CD4-positive, alpha-beta memory T cell (primary cell): ENCODE measurements at regions not wholly inside any gene's neighbourhood (a gene's known extent, or its start where the extent isn't known, plus 50 kb on each side); places are given as distances from the start of the nearest gene placed in this dataset.

ENCODE experiments used
- CTCF ChIA-PET: fragments of 350-600 bp; sonication (Branson Sonifier 250); formaldehyde crosslinking; loops from one replicate; lab custom pipeline; 2021; ENCODE audit warnings: inconsistent platforms; ENCODE audit not compliant: partially characterized antibody; lab: Charles Lee
- POLR2A ChIA-PET: fragments of 350-600 bp; sonication (Branson Sonifier 250); formaldehyde crosslinking; loops from one replicate; lab custom pipeline; 2021; ENCODE audit not compliant: partially characterized antibody; lab: Charles Lee
- DNase-seq, 5 donors: peaks; one replicate each; pipeline versions ENCODE4 v3.0.0 to v3.0.0-alpha.2; 2020 to 2022; ENCODE audit warnings: mixed read lengths in 1 of 5
- H3K27ac ChIP-seq: one replicate; pipeline ENCODE4 v1.7.0; 2013; ENCODE audit warnings: low read depth, low read length
- H3K27me3 ChIP-seq: 2 replicates; pipeline ENCODE4 v1.7.0; 2013; ENCODE audit warnings: mild to moderate bottlenecking, low read length, moderate library complexity; ENCODE audit not compliant: insufficient read depth
- H3K36me3 ChIP-seq: 2 replicates; pipeline ENCODE4 v1.7.0; 2013; ENCODE audit warnings: mild to moderate bottlenecking, low read length, moderate library complexity; ENCODE audit not compliant: insufficient read depth
- H3K4me1 ChIP-seq: 2 replicates; pipeline ENCODE4 v1.7.0; 2013; ENCODE audit warnings: mild to moderate bottlenecking, low read length, moderate library complexity; ENCODE audit not compliant: insufficient read depth
- H3K4me3 ChIP-seq, 2 donors: one replicate each; pipeline ENCODE4 v1.7.0; 2013; ENCODE audit warnings: low read length in 2 of 2, mild to moderate bottlenecking in 1 of 2
- H3K9me3 ChIP-seq, 2 donors: one replicate each; pipeline ENCODE4 v1.7.0; 2013; ENCODE audit warnings: low read length in 2 of 2, control low read depth in 1 of 2; ENCODE audit not compliant: control insufficient read depth in 1 of 2
- H3K27ac Mint-ChIP-seq, 7 donors: one replicate each; pipeline ENCODE4 v1.8.0; 2020 to 2021; ENCODE audit warnings: mixed read lengths in 7 of 7, mild to moderate bottlenecking in 6 of 7, inconsistent platforms in 3 of 7, moderate library complexity in 3 of 7
- H3K27me3 Mint-ChIP-seq, 2 donors: one replicate each; pipeline ENCODE4 v1.8.0; 2020 to 2021; ENCODE audit warnings: mixed read lengths in 2 of 2
- H3K36me3 Mint-ChIP-seq, 2 donors: one replicate each; pipeline ENCODE4 v1.8.0; 2020 to 2021; ENCODE audit warnings: mixed read lengths in 2 of 2, inconsistent platforms in 1 of 2, mild to moderate bottlenecking in 1 of 2
- H3K4me1 Mint-ChIP-seq, 4 donors: one replicate each; pipeline ENCODE4 v1.8.0; 2020 to 2021; ENCODE audit warnings: mixed read lengths in 4 of 4, mild to moderate bottlenecking in 1 of 4
- H3K4me3 Mint-ChIP-seq, 8 donors: one replicate each; pipeline ENCODE4 v1.8.0; 2020 to 2021; ENCODE audit warnings: mixed read lengths in 8 of 8, mild to moderate bottlenecking in 7 of 8, moderate library complexity in 6 of 8, inconsistent platforms in 3 of 8
- H3K9me3 Mint-ChIP-seq, 8 donors: one replicate each; pipeline ENCODE4 v1.8.0; 2020 to 2021; ENCODE audit warnings: mixed read lengths in 8 of 8, mild to moderate bottlenecking in 5 of 8, inconsistent platforms in 3 of 8, moderate library complexity in 1 of 8
- intact Hi-C: fragments of 100-400 bp; cut with micrococcal nuclease; formaldehyde crosslinking; loops from one replicate; pipeline ENCODE4 v1.15.1; 2023

GRCh38 chr2:199590321-199591203 is 132.8 kb upstream of the SATB2 start:
- Histone ChIP-seq H3K36me3 (no peaks in the 10 kb centered on the region), H3K9me3 (no peaks in the 10 kb centered on the region), H3K4me1 (no peaks in the 10 kb centered on the region), H3K27me3 (no peaks in the 10 kb centered on the region), H3K27ac (no peak overlapping the region), H3K4me3 (no peak overlapping the region)
- Mint-ChIP-seq H3K27ac (no peak overlapping the region), H3K4me3 (no peak overlapping the region), H3K36me3 (no peaks in the 10 kb centered on the region), H3K27me3 (no peaks in the 10 kb centered on the region), H3K9me3 (no peaks in the 10 kb centered on the region), H3K4me1 (no peaks in the 10 kb centered on the region)
- intact Hi-C loops = no loop called here
- no peak for DNase-seq
- CTCF ChIA-PET = interaction anchor here (1.2 to 1.3 kb wide), 2 partner anchors 9 to 34 kb away, joined by 3 read pairs; no protein-coding TSS in a partner anchor
- POLR2A ChIA-PET = no interaction called here

- Histone ChIP-seq H3K4me1 (no peaks in the 10 kb centered on the region), H3K9me3 (no peaks in the 10 kb centered on the region), H3K27ac (no peak overlapping the region), H3K36me3 (no peaks in the 10 kb centered on the region), H3K4me3 (no peak overlapping the region), H3K27me3 (no peaks in the 10 kb centered on the region)
- Mint-ChIP-seq H3K27me3 (peaks cover 0 to 4% of the 10 kb centered on the region in 2 donors), H3K36me3 (no peaks in the 10 kb centered on the region), H3K27ac (no peak overlapping the region), H3K4me1 (no peaks in the 10 kb centered on the region), H3K9me3 (no peaks in the 10 kb centered on the region), H3K4me3 (no peak overlapping the region)
- ChIA-PET CTCF (no interaction called here), POLR2A (no interaction called here)
- no peak for DNase-seq
- intact Hi-C loops = no loop called here
Observed at GRCh38 chr2:199589306-199589705, 131.6 kb upstream of the SATB2 start.

- no peak for DNase-seq
- Histone ChIP-seq H3K27me3 (no peaks in the 10 kb centered on the region), H3K4me3 (no peak overlapping the region), H3K4me1 (no peaks in the 10 kb centered on the region), H3K27ac (no peak overlapping the region), H3K36me3 (no peaks in the 10 kb centered on the region), H3K9me3 (no peaks in the 10 kb centered on the region)
- intact Hi-C loops = no loop called here
- POLR2A ChIA-PET = no interaction called here
- H3K9me3 Mint-ChIP-seq = no peaks in the 10 kb centered on the region
- CTCF ChIA-PET = no interaction called here
- H3K27me3 Mint-ChIP-seq = peaks cover 3 to 4% of the 10 kb centered on the region in 2 donors
- no peak overlapping the region for H3K27ac Mint-ChIP-seq
- no peaks in the 10 kb centered on the region for H3K36me3 Mint-ChIP-seq
- no peaks in the 10 kb centered on the region for H3K4me1 Mint-ChIP-seq
- H3K4me3 Mint-ChIP-seq = no peak overlapping the region
Observed at GRCh38 chr2:199588054-199588453, 130.3 kb upstream of the SATB2 start.

GRCh38 chr2:199586646-199587045 is 128.9 kb upstream of the SATB2 start:
- CTCF ChIA-PET = no interaction called here
- Mint-ChIP-seq H3K36me3 (no peaks in the 10 kb centered on the region), H3K4me1 (no peaks in the 10 kb centered on the region), H3K4me3 (no peak overlapping the region), H3K27ac (no peak overlapping the region), H3K27me3 (peaks cover 7 to 8% of the 10 kb centered on the region in 2 donors), H3K9me3 (no peaks in the 10 kb centered on the region)
- intact Hi-C loops = no loop called here
- no peaks in the 10 kb centered on the region for H3K4me1 ChIP-seq
- H3K27me3 ChIP-seq = no peaks in the 10 kb centered on the region
- POLR2A ChIA-PET = no interaction called here
- H3K27ac ChIP-seq = no peak overlapping the region
- no peak overlapping the region for H3K4me3 ChIP-seq
- DNase-seq = no peak
- H3K9me3 ChIP-seq = no peaks in the 10 kb centered on the region
- H3K36me3 ChIP-seq = no peaks in the 10 kb centered on the region

GRCh38 chr2:199583676-199584075 is 125.9 kb upstream of the SATB2 start:
- ChIA-PET CTCF (no interaction called here), POLR2A (no interaction called here)
- Histone ChIP-seq H3K27ac (no peak overlapping the region), H3K27me3 (no peaks in the 10 kb centered on the region), H3K4me1 (no peaks in the 10 kb centered on the region), H3K9me3 (no peaks in the 10 kb centered on the region), H3K4me3 (no peak overlapping the region), H3K36me3 (no peaks in the 10 kb centered on the region)
- Mint-ChIP-seq H3K27me3 (peaks cover 7 to 8% of the 10 kb centered on the region in 2 donors), H3K4me1 (no peaks in the 10 kb centered on the region), H3K4me3 (no peak overlapping the region), H3K9me3 (no peaks in the 10 kb centered on the region), H3K36me3 (no peaks in the 10 kb centered on the region), H3K27ac (no peak overlapping the region)
- DNase-seq = no peak
- intact Hi-C loops = no loop called here

- H3K27ac ChIP-seq = no peak overlapping the region
- H3K4me1 Mint-ChIP-seq = no peaks in the 10 kb centered on the region
- POLR2A ChIA-PET = no interaction called here
- H3K4me3 Mint-ChIP-seq = no peak overlapping the region
- H3K36me3 ChIP-seq = no peaks in the 10 kb centered on the region
- no peaks in the 10 kb centered on the region for H3K36me3 Mint-ChIP-seq
- no peak overlapping the region for H3K4me3 ChIP-seq
- H3K9me3 Mint-ChIP-seq = no peaks in the 10 kb centered on the region
- H3K27me3 Mint-ChIP-seq = peaks cover 7 to 8% of the 10 kb centered on the region in 2 donors
- no peak overlapping the region for H3K27ac Mint-ChIP-seq
- H3K4me1 ChIP-seq = no peaks in the 10 kb centered on the region
- CTCF ChIA-PET = interaction anchor here (1.2 kb wide), 1 partner anchor 9 kb away, joined by 3 read pairs; no protein-coding TSS in a partner anchor
- intact Hi-C loops = no loop called here
- no peaks in the 10 kb centered on the region for H3K27me3 ChIP-seq
- no peaks in the 10 kb centered on the region for H3K9me3 ChIP-seq
- DNase-seq = no peak
Observed at GRCh38 chr2:199581935-199582360, 124.2 kb upstream of the SATB2 start.

- no peak overlapping the region for H3K4me3 Mint-ChIP-seq
Observed at GRCh38 chr2:199581408-199581807, 123.7 kb upstream of the SATB2 start.

More at GRCh38 chr2:199581408-199581807, 123.7 kb upstream of the SATB2 start:
- H3K27ac Mint-ChIP-seq = no peak overlapping the region
- ChIA-PET CTCF (interaction anchor here (1.2 kb wide), 1 partner anchor 10 kb away, joined by 3 read pairs; no protein-coding TSS in a partner anchor), POLR2A (no interaction called here)
- no peaks in the 10 kb centered on the region for H3K27me3 ChIP-seq
- no peak overlapping the region for H3K4me3 ChIP-seq
- intact Hi-C loops = no loop called here
- peaks cover 7 to 8% of the 10 kb centered on the region in 2 donors for H3K27me3 Mint-ChIP-seq
- no peaks in the 10 kb centered on the region for H3K4me1 Mint-ChIP-seq
- H3K4me1 ChIP-seq = no peaks in the 10 kb centered on the region
- no peaks in the 10 kb centered on the region for H3K9me3 ChIP-seq
- no peaks in the 10 kb centered on the region for H3K36me3 ChIP-seq
- DNase-seq = no peak
- H3K9me3 Mint-ChIP-seq = no peaks in the 10 kb centered on the region
- H3K27ac ChIP-seq = no peak overlapping the region
- H3K36me3 Mint-ChIP-seq = no peaks in the 10 kb centered on the region
